Chondrocyte (in vitro differentiated cells): ENCODE measurements at regions not wholly inside any gene's neighbourhood (a gene's known extent, or its start where the extent isn't known, plus 50 kb on each side); places are given as distances from the start of the nearest gene placed in this dataset.

Source experiments
- DNase-seq: peaks from one replicate; pipeline ENCODE4 v3.0.0; 2021; ENCODE audit warnings: mixed read lengths, low spot score
- H3K27ac Mint-ChIP-seq: one replicate; pipeline ENCODE4 v1.8.0; 2021; ENCODE audit warnings: mild to moderate bottlenecking, moderate library complexity, mixed read lengths; ENCODE audit not compliant: unreplicated experiment
- H3K27me3 Mint-ChIP-seq: 2 replicates; pipeline ENCODE4 v1.8.0; 2021; ENCODE audit warnings: low read depth, mixed read lengths
- H3K36me3 Mint-ChIP-seq: 2 replicates; pipeline ENCODE4 v1.8.0; 2021; ENCODE audit warnings: low read depth, mixed read lengths
- H3K4me1 Mint-ChIP-seq: 2 replicates; pipeline ENCODE4 v1.8.0; 2021; ENCODE audit warnings: low read depth, mild to moderate bottlenecking, mixed read lengths
- H3K4me3 Mint-ChIP-seq: one replicate; pipeline ENCODE4 v1.8.0; 2021; ENCODE audit warnings: mild to moderate bottlenecking, moderate library complexity, mixed read lengths; ENCODE audit not compliant: unreplicated experiment
- H3K9me3 Mint-ChIP-seq: 2 replicates; pipeline ENCODE4 v1.8.0; 2021; ENCODE audit warnings: low read depth, mixed read lengths
- TF ChIP-seq, protein P1 (sequence below): fragments of 200-600 bp; sonication (generic); IDR thresholded peaks from 2 replicates; pipeline ENCODE4 v1.5.0; 2021; ENCODE audit warnings: antibody characterized with exemption, mild to moderate bottlenecking, moderate library complexity

GRCh38 chr5:4361753-4362152 lies 766.1 kb downstream of the IRX1 start:
- H3K36me3 Mint-ChIP-seq, result no peaks in the 10 kb centered on the region
- no peaks in the 10 kb centered on the region for H3K4me1 Mint-ChIP-seq
- H3K4me3 Mint-ChIP-seq, result no peak overlapping the region
- no peak for DNase-seq
- TF ChIP-seq, protein P1, sequence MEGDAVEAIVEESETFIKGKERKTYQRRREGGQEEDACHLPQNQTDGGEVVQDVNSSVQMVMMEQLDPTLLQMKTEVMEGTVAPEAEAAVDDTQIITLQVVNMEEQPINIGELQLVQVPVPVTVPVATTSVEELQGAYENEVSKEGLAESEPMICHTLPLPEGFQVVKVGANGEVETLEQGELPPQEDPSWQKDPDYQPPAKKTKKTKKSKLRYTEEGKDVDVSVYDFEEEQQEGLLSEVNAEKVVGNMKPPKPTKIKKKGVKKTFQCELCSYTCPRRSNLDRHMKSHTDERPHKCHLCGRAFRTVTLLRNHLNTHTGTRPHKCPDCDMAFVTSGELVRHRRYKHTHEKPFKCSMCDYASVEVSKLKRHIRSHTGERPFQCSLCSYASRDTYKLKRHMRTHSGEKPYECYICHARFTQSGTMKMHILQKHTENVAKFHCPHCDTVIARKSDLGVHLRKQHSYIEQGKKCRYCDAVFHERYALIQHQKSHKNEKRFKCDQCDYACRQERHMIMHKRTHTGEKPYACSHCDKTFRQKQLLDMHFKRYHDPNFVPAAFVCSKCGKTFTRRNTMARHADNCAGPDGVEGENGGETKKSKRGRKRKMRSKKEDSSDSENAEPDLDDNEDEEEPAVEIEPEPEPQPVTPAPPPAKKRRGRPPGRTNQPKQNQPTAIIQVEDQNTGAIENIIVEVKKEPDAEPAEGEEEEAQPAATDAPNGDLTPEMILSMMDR, result no peak
- H3K27ac Mint-ChIP-seq, result no peak overlapping the region
- H3K27me3 Mint-ChIP-seq, result peaks cover 2% of the 10 kb centered on the region
- H3K9me3 Mint-ChIP-seq, result peaks cover 7% of the 10 kb centered on the region

DNA sequence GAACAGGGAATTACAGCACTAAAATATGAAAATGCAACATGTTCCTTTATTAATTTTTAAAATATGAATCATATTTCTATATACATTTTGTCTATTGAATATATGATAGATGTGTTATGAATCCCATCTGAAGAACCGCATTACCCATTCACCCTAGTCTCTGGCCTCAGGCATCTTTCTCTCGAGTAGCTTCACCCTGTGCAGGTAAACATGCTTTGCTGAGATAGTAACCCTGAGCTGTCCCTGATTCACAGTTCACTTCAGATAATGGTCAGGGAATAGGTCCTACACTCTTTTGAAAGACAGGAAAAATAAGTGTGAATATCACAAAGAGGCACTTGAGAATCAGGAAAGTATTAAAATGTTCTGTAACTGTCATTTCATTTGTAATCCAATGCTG lies 766.8 kb downstream of the IRX1 start:
- TF ChIP-seq, protein P1, result no peak
- Mint-ChIP-seq H3K27ac (no peak overlapping the region), H3K36me3 (no peaks in the 10 kb centered on the region), H3K4me3 (no peak overlapping the region), H3K4me1 (no peaks in the 10 kb centered on the region), H3K27me3 (peaks cover 2% of the 10 kb centered on the region), H3K9me3 (peaks cover 7% of the 10 kb centered on the region)
- no peak for DNase-seq

- Mint-ChIP-seq H3K9me3 (peaks cover 7% of the 10 kb centered on the region), H3K36me3 (no peaks in the 10 kb centered on the region), H3K4me1 (no peaks in the 10 kb centered on the region), H3K27ac (no peak overlapping the region), H3K27me3 (peaks cover 2% of the 10 kb centered on the region), H3K4me3 (no peak overlapping the region)
- TF ChIP-seq, protein P1, result no peak
- no peak for DNase-seq
Observed at GRCh38 chr5:4363045-4363444, 767.4 kb downstream of the IRX1 start.

GRCh38 chr5:4366628-4367027 lies 771.0 kb downstream of the IRX1 start:
- H3K9me3 Mint-ChIP-seq, result no peaks in the 10 kb centered on the region
- H3K27ac Mint-ChIP-seq, result no peak overlapping the region
- peaks cover 5% of the 10 kb centered on the region for H3K4me1 Mint-ChIP-seq
- H3K27me3 Mint-ChIP-seq, result peaks cover 2% of the 10 kb centered on the region
- TF ChIP-seq, protein P1, result no peak
- H3K36me3 Mint-ChIP-seq, result no peaks in the 10 kb centered on the region
- no peak for DNase-seq
- no peak overlapping the region for H3K4me3 Mint-ChIP-seq

DNA sequence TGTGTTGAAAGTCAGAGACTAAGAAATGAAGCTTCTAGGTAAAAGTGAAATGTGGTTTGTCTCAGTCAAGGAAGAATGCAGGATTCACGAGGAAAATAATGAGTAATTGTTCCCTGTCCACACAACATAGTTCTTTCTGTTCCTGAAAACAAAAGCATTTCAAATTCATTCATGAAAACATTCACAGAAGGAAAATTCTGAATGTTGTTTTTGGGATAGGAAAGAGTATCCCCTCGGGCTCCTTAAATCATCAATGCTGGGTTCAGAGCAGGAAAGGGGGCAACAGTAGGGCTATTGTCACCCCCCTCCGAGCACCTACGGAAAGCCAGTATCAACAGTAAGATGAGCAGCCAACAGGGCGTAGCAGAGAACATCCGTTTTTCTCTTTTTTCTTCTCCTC lies 769.9 kb upstream of the ADAMTS16 start:
- Mint-ChIP-seq H3K4me3 (no peak overlapping the region), H3K27ac (no peak overlapping the region), H3K9me3 (peaks cover 3% of the 10 kb centered on the region), H3K36me3 (no peaks in the 10 kb centered on the region), H3K4me1 (peaks cover 5% of the 10 kb centered on the region), H3K27me3 (no peaks in the 10 kb centered on the region)
- TF ChIP-seq, protein P1, result no peak
- DNase-seq, result no peak
